ENCODE measurements at regions not wholly inside any gene's neighbourhood (a gene's known extent, or its start where the extent isn't known, plus 50 kb on each side); places are given as distances from the start of the nearest gene placed in this dataset.
"Not testable (repeated sequence)": the region's sequence is repeated elsewhere in the genome, so short reads cannot be mapped to it uniquely, and the experiment has no call there.

DNA sequence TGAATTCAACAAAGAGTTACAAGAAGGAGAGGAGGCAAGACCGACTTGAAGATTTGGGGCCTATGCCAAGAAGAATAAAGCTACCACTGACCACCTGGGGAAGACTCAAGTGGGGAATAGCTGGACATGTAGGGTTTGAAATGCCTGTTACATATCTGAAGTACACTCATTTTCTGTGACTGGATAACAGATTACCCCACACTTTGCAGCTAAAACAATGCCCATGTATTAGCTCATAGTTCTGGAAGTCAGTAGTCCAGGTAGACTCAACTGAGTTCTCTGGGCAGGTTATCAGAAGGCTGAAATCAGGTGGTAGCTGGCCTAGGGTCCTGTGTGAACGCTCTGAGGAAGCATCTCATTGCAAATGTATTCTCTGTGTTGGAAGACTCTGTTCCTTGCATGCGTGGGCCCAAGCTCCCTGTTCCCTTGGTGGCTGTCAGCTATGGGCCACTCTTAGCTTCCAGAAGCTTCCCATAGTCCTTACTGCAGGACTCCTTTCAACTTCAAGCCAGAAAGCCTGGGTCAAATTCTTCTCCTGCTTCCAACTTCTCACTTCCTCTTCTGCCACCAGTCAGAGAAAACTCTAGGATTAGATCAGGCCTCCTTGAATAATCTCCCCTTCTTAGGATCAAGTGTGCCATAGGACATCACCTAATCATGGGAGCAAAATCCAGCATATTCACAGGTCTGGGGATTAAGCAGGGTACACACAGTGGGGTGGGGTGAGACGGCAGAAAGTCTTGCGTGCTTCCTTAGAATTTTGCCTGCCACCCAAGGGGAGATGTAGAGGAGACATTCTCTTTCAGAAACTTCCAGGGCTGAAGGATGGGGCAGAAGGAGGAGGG, 187.8 kb downstream of the SHQ1 start:
- DNase-seq, result no peak

DNA sequence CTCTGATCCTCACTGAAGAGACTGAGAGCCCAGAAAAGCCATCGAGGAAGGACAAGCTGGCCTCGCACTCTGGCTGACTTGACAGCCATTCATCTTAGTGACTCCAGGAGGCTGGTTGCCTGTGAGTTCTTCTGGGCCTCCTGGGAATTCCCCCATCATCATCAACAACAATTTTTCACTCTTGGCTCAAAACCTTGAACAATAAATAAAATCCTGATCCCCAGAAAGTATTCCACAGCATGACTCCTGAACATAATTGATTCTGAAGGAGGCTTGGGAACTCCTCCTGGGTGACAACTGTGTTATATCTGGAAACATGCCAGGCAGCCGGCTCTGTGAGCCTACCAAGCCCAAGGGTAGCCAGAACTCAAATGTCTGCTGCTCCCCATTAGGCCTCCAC, 188.6 kb downstream of the SHQ1 start:
- no peak for DNase-seq

DNA sequence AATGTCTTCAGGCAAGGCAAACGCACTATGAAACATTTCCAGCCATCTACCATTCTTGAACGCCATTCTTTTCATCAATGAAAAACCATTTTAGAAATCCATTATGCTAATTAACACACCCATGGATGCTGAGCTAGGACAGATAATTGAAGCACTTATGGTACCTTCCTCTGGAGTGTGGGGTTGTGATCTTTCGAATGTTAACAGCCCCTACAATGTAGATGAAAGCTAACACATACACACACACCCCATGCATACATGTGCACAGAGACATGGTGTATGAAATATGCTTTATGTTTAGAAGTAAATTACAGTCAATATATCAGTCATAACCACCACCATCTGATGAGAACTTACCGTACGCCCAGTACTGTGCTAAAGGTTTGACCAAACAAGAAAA, 189.1 kb downstream of the SHQ1 start:
- no peak for DNase-seq

DNA sequence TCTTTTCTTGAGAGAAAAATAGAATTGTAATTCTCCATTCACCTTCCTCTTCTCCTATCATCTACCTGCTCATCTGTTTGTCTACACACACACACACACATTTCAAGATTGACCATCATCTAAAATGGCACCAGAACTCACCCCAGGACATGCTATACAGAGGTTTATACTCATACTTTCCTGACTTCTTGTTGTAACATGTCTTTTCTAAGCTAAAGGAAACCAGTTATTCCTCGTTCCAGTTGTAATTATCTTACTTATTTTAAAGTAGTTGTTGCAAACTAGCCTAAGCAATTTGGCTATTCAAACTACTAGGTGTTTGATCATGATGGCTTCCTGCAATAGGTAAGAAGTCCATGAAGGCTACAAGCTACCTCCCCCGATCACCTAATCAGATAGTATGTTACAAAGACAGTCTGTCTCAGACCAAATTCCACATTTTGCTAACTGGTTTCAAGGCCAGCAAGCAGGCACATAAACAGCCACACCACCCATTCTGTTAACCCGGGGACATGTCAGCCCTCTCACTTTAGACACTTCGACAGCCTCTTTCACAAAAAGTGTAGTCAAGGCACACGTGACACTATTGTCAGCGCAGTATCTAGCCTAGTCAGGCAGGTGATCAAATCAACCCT, 189.7 kb downstream of the SHQ1 start:
- DNase-seq, result no peak

DNA sequence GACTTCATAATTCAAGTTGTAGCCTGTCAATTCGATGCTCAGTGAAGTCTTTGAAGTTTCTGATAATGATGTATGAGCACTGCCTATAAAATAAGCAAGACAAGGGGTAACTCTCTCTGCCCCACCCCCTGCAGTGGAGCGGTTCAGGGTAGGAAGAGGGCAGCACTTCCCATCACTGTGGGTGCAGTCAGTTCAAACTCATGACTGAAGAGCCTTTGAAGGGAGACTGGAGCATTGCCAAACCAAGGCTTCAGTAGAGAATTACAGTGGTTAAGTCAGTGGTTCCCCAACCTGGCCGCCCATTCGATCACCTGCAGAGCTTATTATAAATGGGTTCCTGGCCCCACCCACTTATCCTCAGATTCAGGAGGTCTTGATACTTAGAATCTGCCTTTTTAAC, 190.6 kb downstream of the SHQ1 start:
- peak; percentile 36 for DNase-seq

DNA sequence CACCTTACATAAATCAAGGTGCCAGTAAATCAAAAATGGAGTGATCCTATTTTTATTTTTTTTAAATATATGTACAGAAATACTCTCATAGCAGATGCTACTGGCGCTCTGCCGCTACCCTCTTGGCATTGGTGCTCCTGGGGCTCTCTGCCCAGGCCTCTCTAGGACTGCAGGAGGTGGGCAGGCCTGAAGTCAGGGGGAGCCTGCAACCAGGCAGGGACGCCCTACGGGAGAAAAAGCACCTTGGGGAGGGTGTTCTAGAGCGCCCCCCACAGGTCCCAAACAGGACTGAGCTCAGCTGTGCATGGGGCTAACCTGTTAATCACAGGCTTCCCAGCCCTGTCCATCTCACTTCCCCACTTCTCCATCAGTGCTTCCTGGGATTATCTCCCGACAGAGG, 192.5 kb downstream of the SHQ1 start:
- DNase-seq, result no peak

DNA sequence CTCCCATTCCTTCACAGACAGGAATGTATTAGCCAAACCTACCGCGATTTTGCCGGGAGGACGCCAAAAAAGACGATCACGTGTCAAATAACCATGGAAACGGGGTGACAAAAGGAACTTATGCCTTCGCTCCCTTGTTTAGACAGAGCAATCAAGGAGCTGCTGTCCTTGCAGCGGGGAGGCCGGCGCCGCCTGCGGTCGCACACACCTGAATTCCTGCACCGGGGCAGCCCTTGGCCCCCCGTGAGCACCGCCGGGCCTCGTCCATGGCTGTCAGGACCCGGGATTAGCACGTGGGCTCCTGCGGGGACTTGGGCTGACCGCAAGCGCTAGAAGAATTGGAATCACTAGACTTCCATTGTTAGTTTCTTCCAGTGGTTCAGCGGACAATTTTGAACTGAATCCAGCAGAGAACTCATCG, 193.1 kb downstream of the SHQ1 start:
- DNase-seq, result no peak

DNA sequence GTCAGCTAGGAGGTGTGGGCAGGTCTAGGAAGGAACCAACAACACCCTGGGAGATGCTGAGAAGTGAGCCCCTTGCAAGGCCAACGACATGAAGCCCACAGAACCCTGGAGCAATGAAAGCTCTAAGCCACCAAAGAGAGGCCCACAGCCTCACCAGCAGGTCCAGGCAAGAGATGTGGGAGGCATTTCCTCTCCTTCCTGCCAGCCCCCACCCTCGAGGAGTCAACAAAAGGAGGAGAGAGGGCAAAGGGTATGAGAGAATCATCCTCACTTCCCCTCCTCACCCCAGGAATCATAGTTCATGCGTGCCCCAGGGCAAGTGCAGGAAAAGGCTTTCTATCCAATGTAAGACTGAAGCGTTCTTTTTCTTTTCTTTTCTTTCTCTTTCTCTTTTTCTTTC, 195.8 kb downstream of the SHQ1 start:
- DNase-seq, result no peak

DNA sequence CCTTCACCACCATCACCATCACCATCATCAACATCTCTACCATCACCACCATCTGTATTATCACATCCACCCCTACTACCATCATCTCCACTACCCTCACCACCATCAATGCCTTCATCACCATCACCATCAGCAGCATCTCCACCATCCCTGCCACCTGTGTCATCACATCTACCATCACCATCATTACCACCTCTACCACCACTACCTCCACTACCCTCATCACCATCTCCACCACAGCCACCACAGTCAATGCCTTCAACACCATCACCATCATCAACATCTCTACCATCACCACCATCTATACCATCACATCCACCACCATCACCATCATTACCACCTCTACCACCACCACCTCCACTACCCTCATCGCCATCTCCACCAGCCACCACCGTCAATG, 196.7 kb downstream of the SHQ1 start:
- DNase-seq, result no peak

DNA sequence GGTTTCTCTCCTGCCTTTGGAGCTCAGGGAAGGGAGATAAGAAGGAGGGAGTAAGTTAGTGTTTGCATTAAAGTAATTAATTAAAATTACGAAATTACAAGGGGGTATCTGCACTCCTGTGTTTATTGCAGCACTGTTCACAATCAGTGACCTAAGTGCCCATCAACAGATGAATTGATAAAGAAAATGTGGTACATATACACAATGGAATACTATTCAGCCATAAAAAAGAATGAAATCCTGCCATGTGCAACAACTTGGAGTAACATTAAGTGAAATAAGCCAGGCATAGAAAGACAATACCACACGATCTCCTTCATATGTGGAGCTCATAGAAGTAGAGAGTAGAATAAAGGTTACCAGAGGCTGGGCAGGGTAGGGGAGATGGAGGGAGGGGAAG, 202.0 kb downstream of the SHQ1 start:
- DNase-seq, result no peak

DNA sequence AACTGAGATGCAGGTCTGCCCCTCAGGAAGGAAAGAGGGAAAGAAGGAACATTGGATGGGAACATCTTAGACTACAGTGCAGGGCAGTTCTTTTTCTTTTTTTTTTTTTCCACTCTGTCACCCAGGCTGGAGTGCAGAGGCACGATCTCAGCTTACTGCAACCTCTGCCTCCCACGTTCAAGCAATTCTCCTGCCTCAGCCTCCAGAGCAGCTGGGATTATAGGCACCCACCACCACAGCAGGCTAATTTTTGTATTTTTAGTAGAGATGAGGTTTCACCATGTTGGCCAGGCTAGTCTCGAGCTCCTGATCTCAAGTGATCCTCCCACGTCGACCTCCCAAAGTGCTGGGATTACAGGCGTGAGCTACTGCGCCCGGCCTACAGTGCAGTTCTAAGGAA, 204.6 kb downstream of the SHQ1 start:
- not testable (repeated sequence) for DNase-seq

DNA sequence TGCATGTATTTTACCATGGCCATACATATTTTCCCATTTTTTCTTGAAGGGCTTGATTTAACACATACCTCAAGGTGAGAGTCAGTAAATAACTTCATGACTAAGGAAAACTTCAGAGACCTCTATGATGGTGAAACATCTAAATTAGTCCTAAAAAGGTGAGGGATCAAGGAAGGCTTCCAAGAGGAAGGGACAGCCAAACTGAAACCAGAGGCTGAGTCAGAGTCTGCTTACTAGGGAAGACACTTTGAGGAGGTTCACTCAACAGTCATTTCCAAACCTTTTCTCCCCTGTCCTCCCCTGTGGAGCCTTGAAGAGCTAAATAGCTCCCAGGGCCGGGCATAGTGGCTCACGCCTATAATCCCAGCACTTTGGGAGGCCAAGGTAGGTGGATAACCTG, 206.6 kb downstream of the SHQ1 start:
- DNase-seq, result no peak

DNA sequence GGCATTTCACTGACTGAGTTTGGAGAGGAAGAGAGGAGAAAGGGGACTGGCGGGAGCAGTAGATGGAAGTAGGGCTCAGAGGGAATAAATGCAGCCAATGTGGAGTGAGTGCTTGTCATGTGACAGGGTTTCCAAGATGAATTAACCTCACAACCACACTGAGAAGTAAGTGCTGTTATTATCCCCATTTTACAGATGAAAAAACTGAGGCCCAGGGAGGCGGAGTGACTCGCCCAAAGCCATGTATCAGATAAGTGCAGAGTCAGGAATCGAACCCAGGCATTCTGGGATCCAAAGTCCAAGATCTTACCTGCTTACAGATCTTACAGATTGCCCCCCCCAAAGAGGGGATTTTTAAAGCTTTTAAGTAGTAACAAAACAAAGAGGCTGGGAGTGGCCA, 207.2 kb downstream of the SHQ1 start:
- no peak for DNase-seq

DNA sequence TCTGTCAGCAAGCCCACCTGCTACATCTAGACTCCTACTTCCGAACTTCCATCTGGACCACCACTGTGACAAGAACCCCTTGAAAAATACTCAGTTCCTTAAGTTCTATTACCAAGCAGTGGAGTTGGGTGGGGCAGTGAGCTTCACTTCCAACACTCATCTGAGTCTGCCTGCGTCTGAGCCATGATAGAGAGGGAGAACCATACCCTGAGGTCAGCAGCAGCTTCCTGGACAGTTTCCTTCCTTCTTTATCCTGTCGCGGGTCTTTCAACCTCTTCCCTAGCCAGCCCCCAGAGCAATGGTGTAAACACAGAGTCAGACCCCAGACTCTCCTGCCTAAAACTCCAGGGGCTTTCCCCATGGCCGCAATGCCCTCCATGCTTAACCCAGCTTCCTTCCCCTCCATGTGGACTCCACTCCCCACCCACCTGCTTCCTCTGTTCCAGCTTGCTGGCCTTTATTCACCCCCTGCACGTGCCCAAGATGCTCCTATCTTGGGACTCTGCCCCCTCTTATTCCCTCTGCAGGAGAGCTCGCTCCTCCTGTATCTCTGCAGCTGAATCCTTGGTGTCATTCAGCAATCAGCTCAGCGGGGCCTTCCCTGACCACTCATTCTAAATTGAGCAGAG, 211.2 kb downstream of the SHQ1 start:
- peak; percentile 32 for DNase-seq

DNA sequence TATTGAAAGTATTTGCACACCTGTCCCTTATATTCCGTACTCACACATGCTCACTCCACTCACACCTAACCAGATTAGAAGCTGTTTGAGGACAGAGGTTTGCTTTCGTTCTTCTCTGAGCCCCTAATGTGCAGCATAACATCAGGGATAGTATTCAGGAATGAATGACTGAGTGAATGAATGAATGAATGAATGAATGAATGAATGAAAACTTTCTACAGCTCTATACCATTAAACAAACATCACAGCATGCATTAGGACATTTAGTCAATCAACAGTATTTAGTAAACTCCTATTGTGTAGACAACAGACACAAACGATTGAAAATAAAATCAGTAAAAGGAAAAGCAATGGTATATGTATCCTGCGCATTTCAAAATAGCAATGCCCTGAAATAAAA, 212.7 kb downstream of the SHQ1 start:
- no peak for DNase-seq

DNA sequence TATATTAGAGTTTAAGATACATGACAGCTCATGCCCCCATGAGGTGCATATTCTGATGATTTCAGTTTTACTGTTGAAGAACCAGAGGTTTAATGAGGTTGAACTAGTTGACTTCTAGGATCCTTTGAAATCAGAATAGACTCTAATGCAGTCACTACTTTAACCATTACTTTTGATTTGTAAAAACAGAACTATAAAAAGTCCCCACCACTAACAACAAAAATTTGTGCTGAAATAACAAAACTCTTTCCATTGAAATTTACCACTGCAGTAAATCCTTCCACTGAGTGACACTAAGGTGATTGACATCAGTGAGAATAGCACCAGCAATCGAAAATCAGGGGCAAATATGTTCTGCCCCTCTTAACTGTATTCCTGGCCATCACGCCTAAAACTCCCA, 214.1 kb downstream of the SHQ1 start:
- no peak for DNase-seq

DNA sequence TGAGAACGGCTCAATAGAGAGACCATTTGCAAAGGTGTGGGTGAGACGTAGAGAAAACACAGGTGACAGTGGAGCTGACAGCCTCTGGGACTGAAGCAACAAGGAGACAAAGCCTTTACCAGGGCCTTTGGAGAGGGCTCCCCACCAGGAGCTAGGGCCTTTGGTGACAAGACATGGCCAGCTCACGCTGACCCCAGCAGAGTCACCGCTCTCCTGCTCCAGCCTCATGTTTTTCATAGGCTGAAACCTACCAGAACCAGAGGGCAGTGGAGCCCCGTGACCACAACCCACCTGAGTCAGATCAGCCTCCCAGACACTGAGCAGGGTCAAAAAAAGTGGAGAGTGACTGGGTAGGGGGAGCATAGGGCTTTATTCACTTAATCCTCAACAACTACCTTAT, 214.7 kb downstream of the SHQ1 start:
- DNase-seq, result no peak

DNA sequence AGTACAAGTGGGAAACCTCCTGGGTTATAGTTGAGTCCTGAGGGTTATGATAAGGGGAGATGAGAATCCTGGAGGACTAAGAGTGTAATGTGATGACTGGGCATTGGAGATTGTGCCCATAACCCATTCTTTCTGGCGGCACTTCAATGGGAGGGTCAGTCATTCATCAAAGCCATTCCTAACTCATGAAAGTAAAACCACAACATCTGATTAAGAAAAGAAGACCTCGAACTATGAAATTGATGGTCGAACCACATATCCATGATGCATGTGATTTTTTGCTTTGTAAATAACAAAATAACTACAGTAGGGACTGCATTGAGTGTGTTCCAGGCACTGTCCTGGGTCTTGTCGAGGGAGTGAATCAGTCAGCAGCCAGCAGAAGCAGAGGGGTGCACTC, 215.1 kb downstream of the SHQ1 start:
- DNase-seq, result no peak

DNA sequence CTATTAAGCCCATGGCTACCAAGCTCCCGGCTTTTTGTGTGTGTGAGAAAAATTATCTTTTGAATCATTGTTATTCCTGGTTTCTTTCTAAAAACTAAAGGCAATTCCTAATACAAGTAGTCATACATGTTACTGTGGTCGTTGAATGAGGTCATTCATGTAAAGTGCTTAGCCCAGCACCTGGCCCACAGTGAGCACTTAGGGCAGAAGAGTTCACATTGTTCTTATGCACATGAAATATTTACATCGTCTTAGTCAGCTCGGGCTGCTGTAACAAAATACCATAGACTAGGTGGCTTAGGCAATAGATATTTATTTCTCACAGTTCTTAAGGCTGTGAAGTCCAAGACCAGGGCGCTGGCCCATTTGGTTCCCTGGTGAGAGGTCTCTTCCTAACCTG, 216.1 kb downstream of the SHQ1 start:
- DNase-seq, result no peak

DNA sequence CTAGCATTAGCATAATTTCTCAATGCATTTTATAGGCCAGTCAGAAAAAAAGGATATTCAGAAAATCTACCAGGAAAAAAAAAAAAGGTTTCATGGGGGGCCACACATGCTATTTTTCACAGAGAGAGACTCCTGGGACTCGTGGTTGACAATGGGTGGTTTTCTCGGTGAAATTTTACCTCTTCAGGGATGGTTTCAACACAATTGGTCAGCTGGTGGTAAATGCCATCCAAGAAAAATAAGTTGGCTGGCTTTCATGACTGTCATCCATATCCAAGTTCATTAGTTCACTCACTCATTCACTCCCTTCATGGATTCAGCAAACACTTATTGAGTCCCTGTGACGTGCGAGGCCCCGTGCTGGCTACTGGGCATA, 217.3 kb downstream of the SHQ1 start:
- no peak for DNase-seq

DNA sequence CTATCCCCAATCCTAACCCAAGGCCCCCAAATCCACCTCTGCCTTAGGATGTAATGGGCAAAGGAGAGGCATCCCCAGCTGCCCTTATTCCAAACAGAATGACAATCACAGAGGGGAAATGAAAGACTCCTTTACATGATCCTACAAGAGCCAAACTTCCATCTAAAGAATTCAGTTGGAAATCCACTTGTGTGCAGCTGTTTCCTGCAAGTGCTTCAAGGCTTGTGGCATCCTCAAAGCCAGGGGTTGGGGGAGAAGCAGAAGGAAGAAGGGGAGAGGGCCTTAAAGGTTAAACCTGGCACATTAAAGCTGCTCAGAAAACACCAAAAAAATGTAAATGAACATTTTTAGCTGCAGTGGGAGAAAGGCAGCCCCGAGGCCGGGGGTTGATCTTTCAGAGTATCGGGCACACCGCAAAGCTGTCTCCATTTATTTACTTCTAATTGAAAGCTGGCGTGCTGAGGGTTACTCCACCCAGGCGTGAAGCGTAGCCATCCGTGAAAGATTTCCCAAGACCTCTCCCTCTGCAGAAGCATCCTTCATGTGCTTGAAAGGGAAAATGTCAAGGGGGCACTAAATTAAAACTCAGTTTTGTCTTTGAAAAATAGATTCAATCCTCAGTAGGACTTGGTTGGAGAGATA, 217.8 kb downstream of the SHQ1 start:
- no peak for DNase-seq

DNA sequence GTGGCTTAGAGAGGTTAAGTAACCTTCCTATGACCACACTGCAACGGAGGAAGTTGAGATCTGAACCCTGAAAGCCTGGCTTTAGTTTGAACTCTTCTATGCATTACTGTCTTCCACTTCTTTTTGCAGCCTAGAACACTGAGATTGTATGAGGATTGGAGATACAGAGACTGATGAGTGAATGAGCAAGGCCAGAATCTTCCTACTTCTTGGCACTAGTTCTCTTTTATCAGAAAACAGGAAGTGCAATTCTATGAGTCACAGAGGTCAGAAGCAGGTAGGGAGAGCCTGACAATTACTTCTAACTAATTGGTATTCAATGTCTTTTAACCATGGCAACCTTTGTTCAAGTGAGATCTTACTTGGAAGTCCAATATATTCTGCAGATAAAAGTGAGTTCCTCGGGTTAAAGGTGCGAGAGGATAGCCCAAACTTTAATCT, 219.0 kb downstream of the SHQ1 start:
- DNase-seq, result no peak

DNA sequence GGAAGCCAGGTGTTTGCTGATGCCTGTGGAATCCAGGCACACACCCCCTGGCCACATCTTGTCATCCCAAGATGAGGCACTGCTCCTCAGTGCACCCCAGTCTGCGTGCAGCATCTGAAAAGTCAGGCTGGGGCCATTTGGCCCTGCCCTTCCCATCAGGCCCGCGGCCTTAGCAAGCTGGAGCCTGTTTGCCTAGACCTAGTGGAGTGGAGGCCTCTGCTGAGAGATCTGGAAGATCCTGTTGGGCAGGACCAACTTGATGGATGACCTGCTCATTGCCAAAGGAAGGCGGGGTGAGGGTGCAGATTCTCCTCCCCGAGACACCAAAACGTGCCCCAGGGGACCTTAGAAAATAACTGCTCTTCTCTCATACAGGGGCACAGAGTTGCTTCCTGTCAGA, 220.2 kb downstream of the SHQ1 start:
- no peak for DNase-seq

DNA sequence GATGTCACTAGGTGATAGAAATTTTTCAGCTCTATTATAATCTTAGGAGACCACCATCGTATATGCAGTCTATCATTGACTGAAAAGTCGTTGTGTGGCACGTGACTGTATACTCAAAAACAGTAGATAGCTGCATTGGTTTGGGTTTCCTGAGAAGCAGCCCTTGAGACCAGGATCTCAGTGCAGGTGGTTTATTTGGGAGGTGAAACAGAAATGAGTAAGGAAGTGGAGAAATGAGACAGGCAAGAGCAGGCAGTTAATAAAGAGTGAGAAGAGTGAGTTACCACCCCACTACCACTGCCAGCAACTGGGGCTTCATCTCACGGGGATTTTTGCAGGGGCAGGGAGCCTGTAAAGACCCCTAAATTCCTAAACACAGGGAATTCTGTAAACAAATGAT, 221.0 kb downstream of the SHQ1 start:
- no peak for DNase-seq
